ENCODE measurements at regions not wholly inside any gene's neighbourhood (a gene's known extent, or its start where the extent isn't known, plus 50 kb on each side); places are given as distances from the start of the nearest gene placed in this dataset.

- Mint-ChIP-seq H3K36me3 (ENCODE audit: low read depth) (no peaks in the 10 kb centered on the region), H3K9me3 (peaks cover 3% of the 10 kb centered on the region), H3K4me3 (no peak overlapping the region), H3K27ac (no peak overlapping the region), H3K27me3 (peaks cover 28% of the 10 kb centered on the region), H3K4me1 (no peaks in the 10 kb centered on the region)
- ATAC-seq (replicated peaks), result no peak
Observed at GRCh38 chr15:92565351-92566125, 90.0 kb downstream of the FAM174B start.

- H3K9me3 Mint-ChIP-seq, result no peaks in the 10 kb centered on the region
Observed at GRCh38 chr15:92561754-92562153, 93.8 kb downstream of the FAM174B start.

GRCh38 chr15:92553317-92553716 is 102.3 kb downstream of the FAM174B start:
- ATAC-seq (replicated peaks), result no peak
- no peak overlapping the region for H3K27ac Mint-ChIP-seq
- peaks cover 3% of the 10 kb centered on the region for H3K9me3 Mint-ChIP-seq
- no peaks in the 10 kb centered on the region for H3K36me3 Mint-ChIP-seq (ENCODE audit: low read depth)
- no peak overlapping the region for H3K4me3 Mint-ChIP-seq
- no peaks in the 10 kb centered on the region for H3K4me1 Mint-ChIP-seq
- peaks cover 45% of the 10 kb centered on the region for H3K27me3 Mint-ChIP-seq

More at GRCh38 chr15:92561754-92562153, 93.8 kb downstream of the FAM174B start:
- no peak overlapping the region for H3K27ac Mint-ChIP-seq
- peaks cover 15% of the 10 kb centered on the region for H3K27me3 Mint-ChIP-seq
- no peak for ATAC-seq (replicated peaks)
- no peaks in the 10 kb centered on the region for H3K4me1 Mint-ChIP-seq
- H3K4me3 Mint-ChIP-seq, result no peak overlapping the region
- no peaks in the 10 kb centered on the region for H3K36me3 Mint-ChIP-seq (ENCODE audit: low read depth)

GRCh38 chr15:92545996-92546395 is 109.6 kb downstream of the FAM174B start:
- H3K4me1 Mint-ChIP-seq, result no peaks in the 10 kb centered on the region
- no peak overlapping the region for H3K4me3 Mint-ChIP-seq
- H3K36me3 Mint-ChIP-seq (ENCODE audit: low read depth), result no peaks in the 10 kb centered on the region
- peaks cover 8% of the 10 kb centered on the region for H3K9me3 Mint-ChIP-seq
- H3K27me3 Mint-ChIP-seq, result peaks cover 40% of the 10 kb centered on the region
- no peak for ATAC-seq (replicated peaks)
- H3K27ac Mint-ChIP-seq, result no peak overlapping the region

GRCh38 chr15:92541291-92542200 is 114.0 kb downstream of the FAM174B start:
- no peak overlapping the region for H3K4me3 Mint-ChIP-seq

GRCh38 chr15:92538115-92538514 is 117.5 kb downstream of the FAM174B start:
- Mint-ChIP-seq H3K27ac (no peak overlapping the region), H3K4me3 (no peak overlapping the region), H3K27me3 (peaks cover 17% of the 10 kb centered on the region), H3K4me1 (no peaks in the 10 kb centered on the region), H3K36me3 (ENCODE audit: low read depth) (no peaks in the 10 kb centered on the region), H3K9me3 (peaks cover 10% of the 10 kb centered on the region)
- no peak for ATAC-seq (replicated peaks)

More at GRCh38 chr15:92541291-92542200, 114.0 kb downstream of the FAM174B start:
- no peaks in the 10 kb centered on the region for H3K36me3 Mint-ChIP-seq (ENCODE audit: low read depth)
- H3K27ac Mint-ChIP-seq, result no peak overlapping the region
- peaks cover 6% of the 10 kb centered on the region for H3K9me3 Mint-ChIP-seq
- H3K4me1 Mint-ChIP-seq, result no peaks in the 10 kb centered on the region
- ATAC-seq (replicated peaks), result no peak
- peaks cover 19% of the 10 kb centered on the region for H3K27me3 Mint-ChIP-seq

- Mint-ChIP-seq H3K4me1 (no peaks in the 10 kb centered on the region), H3K36me3 (ENCODE audit: low read depth) (no peaks in the 10 kb centered on the region), H3K9me3 (peaks cover 10% of the 10 kb centered on the region), H3K27ac (no peak overlapping the region), H3K27me3 (peaks cover 19% of the 10 kb centered on the region), H3K4me3 (no peak overlapping the region)
- ATAC-seq (replicated peaks), result no peak
Observed at GRCh38 chr15:92533298-92533697, 122.3 kb downstream of the FAM174B start.

GRCh38 chr15:92531406-92531805 is 124.2 kb downstream of the FAM174B start:
- no peaks in the 10 kb centered on the region for H3K36me3 Mint-ChIP-seq (ENCODE audit: low read depth)
- no peak overlapping the region for H3K27ac Mint-ChIP-seq
- no peak overlapping the region for H3K4me3 Mint-ChIP-seq
- H3K9me3 Mint-ChIP-seq, result peaks cover 10% of the 10 kb centered on the region
- no peak for ATAC-seq (replicated peaks)
- H3K4me1 Mint-ChIP-seq, result no peaks in the 10 kb centered on the region
- peaks cover 14% of the 10 kb centered on the region for H3K27me3 Mint-ChIP-seq

- peaks cover 16% of the 10 kb centered on the region for H3K4me1 Mint-ChIP-seq
- H3K9me3 Mint-ChIP-seq, result no peaks in the 10 kb centered on the region
- ATAC-seq (replicated peaks), result no peak
- peaks cover 5% of the 10 kb centered on the region for H3K27me3 Mint-ChIP-seq
- no peaks in the 10 kb centered on the region for H3K36me3 Mint-ChIP-seq (ENCODE audit: low read depth)
- no peak overlapping the region for H3K4me3 Mint-ChIP-seq
- H3K27ac Mint-ChIP-seq, result no peak overlapping the region
Observed at GRCh38 chr15:92528736-92529135, 126.8 kb downstream of the FAM174B start.

- Mint-ChIP-seq H3K4me3 (no peak overlapping the region), H3K27ac (no peak overlapping the region), H3K4me1 (peaks cover 16% of the 10 kb centered on the region), H3K9me3 (no peaks in the 10 kb centered on the region), H3K36me3 (ENCODE audit: low read depth) (no peaks in the 10 kb centered on the region), H3K27me3 (peaks cover 5% of the 10 kb centered on the region)
- ATAC-seq (replicated peaks), result no peak
Observed at GRCh38 chr15:92527197-92527596, 128.4 kb downstream of the FAM174B start.

- no peak for ATAC-seq (replicated peaks)
- peaks cover 23% of the 10 kb centered on the region for H3K4me1 Mint-ChIP-seq
- H3K9me3 Mint-ChIP-seq, result no peaks in the 10 kb centered on the region
- H3K4me3 Mint-ChIP-seq, result no peak overlapping the region
- H3K27me3 Mint-ChIP-seq, result peaks cover 5% of the 10 kb centered on the region
- no peaks in the 10 kb centered on the region for H3K36me3 Mint-ChIP-seq (ENCODE audit: low read depth)
- peak overlapping the region; percentile 25 for H3K27ac Mint-ChIP-seq
Observed at GRCh38 chr15:92525758-92526245, 129.8 kb downstream of the FAM174B start.

GRCh38 chr15:92524874-92525565 is 130.6 kb downstream of the FAM174B start:
- H3K4me1 Mint-ChIP-seq, result peaks cover 23% of the 10 kb centered on the region
- H3K27me3 Mint-ChIP-seq, result peaks cover 5% of the 10 kb centered on the region
- H3K4me3 Mint-ChIP-seq, result peak overlapping the region; percentile 28
- no peak for ATAC-seq (replicated peaks)
- H3K36me3 Mint-ChIP-seq (ENCODE audit: low read depth), result no peaks in the 10 kb centered on the region
- peak overlapping the region; percentile 25 for H3K27ac Mint-ChIP-seq
- no peaks in the 10 kb centered on the region for H3K9me3 Mint-ChIP-seq

- Mint-ChIP-seq H3K27me3 (no peaks in the 10 kb centered on the region), H3K4me3 (peak overlapping the region; percentile 28), H3K27ac (peak overlapping the region; percentile 25), H3K4me1 (peaks cover 23% of the 10 kb centered on the region), H3K36me3 (ENCODE audit: low read depth) (no peaks in the 10 kb centered on the region), H3K9me3 (no peaks in the 10 kb centered on the region)
- peak; percentile 61 for ATAC-seq (replicated peaks)
Observed at GRCh38 chr15:92524161-92524560, 130.5 kb downstream of the ST8SIA2 start.

GRCh38 chr15:92523176-92523575 is 129.5 kb downstream of the ST8SIA2 start:
- Mint-ChIP-seq H3K36me3 (ENCODE audit: low read depth) (no peaks in the 10 kb centered on the region), H3K4me1 (peaks cover 23% of the 10 kb centered on the region), H3K27ac (no peak overlapping the region), H3K9me3 (no peaks in the 10 kb centered on the region), H3K27me3 (no peaks in the 10 kb centered on the region), H3K4me3 (no peak overlapping the region)
- no peak for ATAC-seq (replicated peaks)

Measured in activated T-helper 17 cell treated with anti-CD3 and anti-CD28 coated beads, Interleukin-2, amount 50 U/mL, for 72 hours (primary cell).